T47D (cell line): ENCODE measurements at regions not wholly inside any gene's neighbourhood (a gene's known extent, or its start where the extent isn't known, plus 50 kb on each side); places are given as distances from the start of the nearest gene placed in this dataset.

Source experiments
- DNase-seq, 2 experiments: peaks; one replicate each; pipeline versions ENCODE4 v3.0.0 to v3.0.0-alpha.2; 2011 to 2012; ENCODE audit warnings: low read depth in 1 of 2, low spot score in 1 of 2
- JUND ChIP-seq: IDR thresholded peaks from 2 replicates; pipeline ENCODE4 v1.6.1; 2012; ENCODE audit warnings: low read depth
- in situ Hi-C: cut with HindIII; loops from 2 replicates; pipeline ENCODE4 v1.10.0; 2016; ENCODE audit warnings: low sequenced_read_pairs, low pct_unique_long_range_greater_than_20kb

GRCh38 chr13:34243403-34243802 lies 425.5 kb downstream of the RFC3 start:
- in situ Hi-C loops: no loop called here
- no peak for DNase-seq
- TF ChIP-seq JUND: no peak

GRCh38 chr13:34246511-34246910 lies 428.6 kb downstream of the RFC3 start:
- in situ Hi-C loops: no loop called here
- no peak for TF ChIP-seq JUND
- DNase-seq: no peak

- in situ Hi-C loops: no loop called here
- TF ChIP-seq JUND: no peak
- no peak for DNase-seq
Observed at GRCh38 chr13:34247596-34247995, 429.6 kb downstream of the RFC3 start.

- in situ Hi-C loops: no loop called here
- no peak for DNase-seq
- TF ChIP-seq JUND: no peak
Observed at GRCh38 chr13:34249546-34250039, 431.6 kb downstream of the RFC3 start.

GRCh38 chr13:34250151-34250670 lies 432.3 kb downstream of the RFC3 start:
- TF ChIP-seq JUND: no peak
- no peak for DNase-seq
- in situ Hi-C loops: no loop called here

- no peak for TF ChIP-seq JUND
- no peak for DNase-seq
- in situ Hi-C loops: no loop called here
Observed at GRCh38 chr13:34254366-34254765, 436.4 kb downstream of the RFC3 start.

GRCh38 chr13:34255711-34256110 lies 437.8 kb downstream of the RFC3 start:
- in situ Hi-C loops: no loop called here
- no peak for TF ChIP-seq JUND
- no peak for DNase-seq

- no peak for TF ChIP-seq JUND
- DNase-seq: no peak
- in situ Hi-C loops: no loop called here
Observed at GRCh38 chr13:34256236-34256635, 438.3 kb downstream of the RFC3 start.

- TF ChIP-seq JUND: no peak
Observed at GRCh38 chr13:34257966-34258365, 440.0 kb downstream of the RFC3 start.

GRCh38 chr13:34258646-34259386 lies 440.9 kb downstream of the RFC3 start:
- DNase-seq: no peak
- no peak for TF ChIP-seq JUND
- in situ Hi-C loops: no loop called here

More at GRCh38 chr13:34257966-34258365, 440.0 kb downstream of the RFC3 start:
- no peak for DNase-seq
- in situ Hi-C loops: no loop called here

- in situ Hi-C loops: no loop called here
- no peak for TF ChIP-seq JUND
- no peak for DNase-seq
Observed at GRCh38 chr13:34263681-34264080, 445.7 kb downstream of the RFC3 start.

GRCh38 chr13:34265046-34265679 lies 447.2 kb downstream of the RFC3 start:
- in situ Hi-C loops: no loop called here
- TF ChIP-seq JUND: no peak
- no peak for DNase-seq

GRCh38 chr13:34276764-34277163 lies 458.8 kb downstream of the RFC3 start:
- DNase-seq: no peak
- TF ChIP-seq JUND: no peak
- in situ Hi-C loops: no loop called here
